PFSK-1 (cell line): ENCODE measurements at regions not wholly inside any gene's neighbourhood (a gene's known extent, or its start where the extent isn't known, plus 50 kb on each side); places are given as distances from the start of the nearest gene placed in this dataset.

Experiments
- POLR2AphosphoS5 ChIP-seq: IDR thresholded peaks from 2 replicates; pipeline ENCODE4 v1.6.1; 2012; ENCODE audit warnings: low read depth, mild to moderate bottlenecking, control low read depth, low read length, moderate library complexity
- TAF1 ChIP-seq: IDR thresholded peaks from 2 replicates; pipeline ENCODE4 v1.6.1; 2012; ENCODE audit warnings: low read length, control low read depth, borderline replicate concordance; ENCODE audit not compliant: insufficient read depth

GRCh38 chr20:39699166-39699725, 737.1 kb downstream of the DHX35 start:
- TF ChIP-seq TAF1 (no peak), POLR2AphosphoS5 (no peak)
